ENCODE measurements at regions not wholly inside any gene's neighbourhood (a gene's known extent, or its start where the extent isn't known, plus 50 kb on each side); places are given as distances from the start of the nearest gene placed in this dataset.

DNA sequence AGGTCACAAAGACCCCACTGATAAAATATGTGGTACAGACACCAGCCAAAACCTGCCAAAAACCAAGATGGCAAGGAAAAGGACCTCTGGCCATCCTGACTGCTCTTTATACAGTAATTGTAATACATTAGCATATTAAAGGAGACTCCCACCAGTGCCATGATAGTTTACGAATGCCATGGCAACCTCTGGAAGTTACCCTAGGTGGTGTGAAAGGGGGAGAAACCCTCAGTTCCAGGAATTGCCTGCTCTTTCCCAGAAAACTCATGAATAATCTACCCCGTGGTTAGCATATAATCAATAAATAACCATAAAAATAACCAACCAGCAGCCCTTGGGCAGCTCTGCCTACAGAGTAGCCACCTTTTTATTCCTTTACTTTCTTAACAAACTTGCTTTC is 129.8 kb upstream of the EPB41L3 start:
- no peak for DNase-seq
- Histone ChIP-seq H3K27ac (no peak overlapping the region), H3K9me3 (no peaks in the 10 kb centered on the region), H3K27me3 (peaks cover 0 to 4% (median 0%) of the 10 kb centered on the region in 3 donors), H3K4me1 (no peaks in the 10 kb centered on the region), H3K4me3 (no peak overlapping the region), H3K36me3 (no peaks in the 10 kb centered on the region)
- intact Hi-C loops (cut with DNase I; ENCODE audit: low total_unique reads) = no loop called here
- WGBS, 5 donors = 54 to 75% (median 64%) methylated on average over 2 of the region's 2 CpGs
- TF ChIP-seq POLR2A (IDR thresholded peaks at IDR 0.05) (no peak), EP300 (IDR thresholded peaks at IDR 0.05) (no peak), POLR2AphosphoS5 (IDR thresholded peaks at IDR 0.05) (no peak)
- TF ChIP-seq, protein P1, sequence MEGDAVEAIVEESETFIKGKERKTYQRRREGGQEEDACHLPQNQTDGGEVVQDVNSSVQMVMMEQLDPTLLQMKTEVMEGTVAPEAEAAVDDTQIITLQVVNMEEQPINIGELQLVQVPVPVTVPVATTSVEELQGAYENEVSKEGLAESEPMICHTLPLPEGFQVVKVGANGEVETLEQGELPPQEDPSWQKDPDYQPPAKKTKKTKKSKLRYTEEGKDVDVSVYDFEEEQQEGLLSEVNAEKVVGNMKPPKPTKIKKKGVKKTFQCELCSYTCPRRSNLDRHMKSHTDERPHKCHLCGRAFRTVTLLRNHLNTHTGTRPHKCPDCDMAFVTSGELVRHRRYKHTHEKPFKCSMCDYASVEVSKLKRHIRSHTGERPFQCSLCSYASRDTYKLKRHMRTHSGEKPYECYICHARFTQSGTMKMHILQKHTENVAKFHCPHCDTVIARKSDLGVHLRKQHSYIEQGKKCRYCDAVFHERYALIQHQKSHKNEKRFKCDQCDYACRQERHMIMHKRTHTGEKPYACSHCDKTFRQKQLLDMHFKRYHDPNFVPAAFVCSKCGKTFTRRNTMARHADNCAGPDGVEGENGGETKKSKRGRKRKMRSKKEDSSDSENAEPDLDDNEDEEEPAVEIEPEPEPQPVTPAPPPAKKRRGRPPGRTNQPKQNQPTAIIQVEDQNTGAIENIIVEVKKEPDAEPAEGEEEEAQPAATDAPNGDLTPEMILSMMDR (IDR thresholded peaks at IDR 0.05) = no peak

DNA sequence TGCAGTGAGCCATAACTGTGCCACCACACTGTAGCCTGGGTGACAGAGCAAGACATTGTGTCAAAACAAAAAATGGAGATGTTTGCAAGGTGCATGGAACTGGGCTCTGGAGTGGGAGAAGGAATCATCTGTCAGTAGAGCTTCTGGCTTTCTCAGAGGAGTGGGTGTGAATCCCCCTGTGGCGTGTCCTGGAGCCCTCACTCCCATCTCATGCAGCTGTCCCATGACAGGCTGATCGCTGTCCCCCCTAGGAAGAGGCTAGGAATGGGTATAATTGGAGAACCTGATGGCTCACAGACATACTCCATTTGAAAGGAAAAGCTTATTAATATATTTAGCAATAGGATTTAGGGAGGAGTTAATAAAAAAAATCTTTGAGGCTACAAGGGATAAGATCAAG is 125.8 kb upstream of the EPB41L3 start:
- H3K9me3 ChIP-seq = no peaks in the 10 kb centered on the region
- H3K27me3 ChIP-seq = peaks cover 0 to 4% (median 0%) of the 10 kb centered on the region in 3 donors
- no peak for DNase-seq
- WGBS, 5 donors = 70 to 85% (median 77%) methylated on average over 2 of the region's 2 CpGs
- no peak overlapping the region for H3K27ac ChIP-seq
- no peaks in the 10 kb centered on the region for H3K4me1 ChIP-seq
- TF ChIP-seq EP300 (IDR thresholded peaks at IDR 0.05) (no peak), POLR2A (IDR thresholded peaks at IDR 0.05) (no peak)
- TF ChIP-seq, protein P1 (IDR thresholded peaks at IDR 0.05) = no peak
- H3K4me3 ChIP-seq = no peak overlapping the region
- no peaks in the 10 kb centered on the region for H3K36me3 ChIP-seq
- intact Hi-C loops (cut with DNase I; ENCODE audit: low total_unique reads) = no loop called here

DNA sequence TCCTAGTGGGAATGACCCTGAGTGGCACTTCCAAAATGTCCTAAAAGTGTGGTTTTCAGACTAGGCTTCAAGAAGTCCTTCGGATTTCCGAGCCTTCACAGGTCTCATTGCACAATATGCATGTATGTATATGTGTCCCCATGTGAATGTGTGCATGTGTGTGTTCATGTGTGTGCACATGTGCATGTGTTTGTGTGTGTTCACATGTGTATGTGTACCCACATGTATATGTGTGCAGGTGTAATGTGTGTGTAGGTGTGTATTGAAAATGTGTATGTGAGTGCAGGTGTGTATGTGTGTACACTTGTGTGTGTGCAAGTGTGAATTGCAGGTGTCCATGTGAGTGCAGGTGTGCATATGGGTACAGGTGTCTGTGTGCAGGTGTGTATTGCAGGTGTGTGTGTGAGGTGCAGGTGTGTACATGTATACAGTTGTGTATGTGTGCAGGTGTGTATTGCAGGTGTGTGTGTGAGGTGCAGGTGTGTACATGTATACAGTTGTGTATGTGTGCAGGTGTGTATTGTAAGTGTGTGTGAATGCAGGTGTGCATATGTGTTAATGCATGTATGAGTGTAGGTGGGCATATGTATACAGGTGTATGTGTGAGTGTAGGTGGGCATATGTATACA is 124.4 kb upstream of the EPB41L3 start:
- no peak for TF ChIP-seq EP300 (IDR thresholded peaks at IDR 0.05)
- H3K4me1 ChIP-seq = no peaks in the 10 kb centered on the region

GRCh38 chr18:5667356-5667755 is 123.6 kb upstream of the EPB41L3 start:
- intact Hi-C loops (cut with DNase I; ENCODE audit: low total_unique reads) = no loop called here
- no peaks in the 10 kb centered on the region for H3K36me3 ChIP-seq
- H3K4me1 ChIP-seq = no peaks in the 10 kb centered on the region
- H3K27ac ChIP-seq = no peak overlapping the region
- H3K27me3 ChIP-seq = peaks cover 0 to 4% (median 0%) of the 10 kb centered on the region in 3 donors
- no peak for TF ChIP-seq POLR2AphosphoS5 (IDR thresholded peaks at IDR 0.05)
- no peak for TF ChIP-seq EP300 (IDR thresholded peaks at IDR 0.05)
- TF ChIP-seq, protein P1 (IDR thresholded peaks at IDR 0.05) = no peak
- TF ChIP-seq POLR2A (IDR thresholded peaks at IDR 0.05) = no peak
- H3K9me3 ChIP-seq = no peaks in the 10 kb centered on the region
- 67 to 86% (median 76%) methylated on average over 3 of the region's 3 CpGs for WGBS, 5 donors
- H3K4me3 ChIP-seq = no peak overlapping the region
- DNase-seq = no peak

More for the DNA sequence above, 124.4 kb upstream of the EPB41L3 start:
- Histone ChIP-seq H3K9me3 (no peaks in the 10 kb centered on the region), H3K36me3 (no peaks in the 10 kb centered on the region), H3K4me3 (no peak overlapping the region), H3K27me3 (peaks cover 0 to 4% (median 0%) of the 10 kb centered on the region in 3 donors), H3K27ac (no peak overlapping the region)
- DNase-seq = no peak
- intact Hi-C loops (cut with DNase I; ENCODE audit: low total_unique reads) = no loop called here
- 68 to 95% (median 73%) methylated on average over 2 of the region's 2 CpGs for WGBS, 5 donors

GRCh38 chr18:5662586-5663090 is 118.8 kb upstream of the EPB41L3 start:
- Histone ChIP-seq H3K9me3 (no peaks in the 10 kb centered on the region), H3K27me3 (no peaks in the 10 kb centered on the region), H3K27ac (no peak overlapping the region), H3K36me3 (no peaks in the 10 kb centered on the region), H3K4me3 (no peak overlapping the region), H3K4me1 (no peaks in the 10 kb centered on the region)
- intact Hi-C loops (cut with DNase I; ENCODE audit: low total_unique reads) = no loop called here
- 68 to 83% (median 78%) methylated on average over 3 of the region's 3 CpGs for WGBS, 5 donors
- TF ChIP-seq EP300 (IDR thresholded peaks at IDR 0.05) (no peak), POLR2AphosphoS5 (IDR thresholded peaks at IDR 0.05) (no peak)
- DNase-seq = no peak
